Inferior parietal cortex (tissue), 1 donor: ENCODE measurements at regions not wholly inside any gene's neighbourhood (a gene's known extent, or its start where the extent isn't known, plus 50 kb on each side); places are given as distances from the start of the nearest gene placed in this dataset.

Source experiments
- DNase-seq: peaks from one replicate; pipeline ENCODE4 v3.0.0-alpha.2; 2016; ENCODE audit errors: extremely low spot score

- no peak for DNase-seq
Measured at GRCh38 chr6:170114956-170115855, 175.7 kb downstream of the DLL1 start.

GRCh38 chr6:170114187-170114945, 176.5 kb downstream of the DLL1 start:
- DNase-seq, result no peak

GRCh38 chr6:170113141-170113540, 177.7 kb downstream of the DLL1 start:
- DNase-seq, result no peak

GRCh38 chr6:170112583-170112860, 178.4 kb downstream of the DLL1 start:
- DNase-seq, result no peak

- DNase-seq, result no peak
Measured at GRCh38 chr6:170111816-170112582, 178.9 kb downstream of the DLL1 start.

GRCh38 chr6:170111141-170111664, 179.7 kb downstream of the DLL1 start:
- no peak for DNase-seq

- no peak for DNase-seq
Measured at GRCh38 chr6:170110201-170111140, 180.4 kb downstream of the DLL1 start.

GRCh38 chr6:170108890-170109587, 181.8 kb downstream of the DLL1 start:
- no peak for DNase-seq

GRCh38 chr6:170108456-170108855, 182.4 kb downstream of the DLL1 start:
- no peak for DNase-seq

GRCh38 chr6:170107606-170108222, 183.2 kb downstream of the DLL1 start:
- DNase-seq, result no peak

GRCh38 chr6:170106906-170107525, 183.9 kb downstream of the DLL1 start:
- DNase-seq, result no peak

- no peak for DNase-seq
Measured at GRCh38 chr6:170102582-170103481, 188.0 kb downstream of the DLL1 start.

- no peak for DNase-seq
Measured at GRCh38 chr6:170102038-170102437, 188.8 kb downstream of the DLL1 start.

- no peak for DNase-seq
Measured at GRCh38 chr6:170101281-170102035, 189.4 kb downstream of the DLL1 start.

GRCh38 chr6:170100046-170100445, 190.8 kb downstream of the DLL1 start:
- DNase-seq, result no peak

- no peak for DNase-seq
Measured at GRCh38 chr6:170099387-170099786, 191.5 kb downstream of the DLL1 start.

- no peak for DNase-seq
Measured at GRCh38 chr6:170098428-170099170, 192.3 kb downstream of the DLL1 start.
